WTC11 (cell line): ENCODE measurements at regions not wholly inside any gene's neighbourhood (a gene's known extent, or its start where the extent isn't known, plus 50 kb on each side); places are given as distances from the start of the nearest gene placed in this dataset.

Source experiments
- ATAC-seq: fragments of 200-7000 bp; cut with Tn5 transposase; 2 replicates; pipeline ENCODE4 v1.10.0; 2021; ENCODE audit warnings: mild to moderate bottlenecking, moderate library complexity
- CTCF ChIA-PET: fragments of 300-600 bp; sonication (Branson Sonifier 250); formaldehyde crosslinking; loops from one replicate; lab custom pipeline; 2021; ENCODE audit warnings: antibody characterized with exemption; lab: Charles Lee
- POLR2A ChIA-PET: fragments of 350-600 bp; sonication (Branson Sonifier 250); formaldehyde crosslinking; loops from one replicate; lab custom pipeline; 2021; ENCODE audit warnings: antibody characterized with exemption; lab: Charles Lee
- DNase-seq: peaks from one replicate; pipeline ENCODE4 v3.0.0; 2021; ENCODE audit warnings: low spot score
- H3K27ac Mint-ChIP-seq: 2 replicates; pipeline ENCODE4 v1.8.0; 2021; ENCODE audit warnings: mixed read lengths
- H3K27me3 Mint-ChIP-seq: 2 replicates; pipeline ENCODE4 v1.8.0; 2021; ENCODE audit warnings: low read depth, mild to moderate bottlenecking, moderate library complexity, mixed read lengths
- H3K36me3 Mint-ChIP-seq: 2 replicates; pipeline ENCODE4 v1.8.0; 2021; ENCODE audit warnings: mixed read lengths
- H3K4me1 Mint-ChIP-seq: 2 replicates; pipeline ENCODE4 v1.8.0; 2022; ENCODE audit warnings: mixed read lengths
- H3K4me3 Mint-ChIP-seq: 2 replicates; pipeline ENCODE4 v1.8.0; 2021; ENCODE audit warnings: mild to moderate bottlenecking, moderate library complexity, mixed read lengths
- H3K9me3 Mint-ChIP-seq: 2 replicates; pipeline ENCODE4 v1.8.0; 2021; ENCODE audit warnings: mixed read lengths
- ATF3 ChIP-seq: sonication (generic); formaldehyde crosslinking; conservative IDR thresholded peaks from 2 replicates; pipeline ENCODE4 v1.8.1; 2022; ENCODE audit warnings: mild to moderate bottlenecking, missing genetic modification reagents
- CDX4 ChIP-seq: fragments of 250-450 bp; sonication (Bioruptor Pico); IDR thresholded peaks from 2 replicates; pipeline ENCODE4 v1.9.0; 2021; ENCODE audit warnings: moderate library complexity, mild to moderate bottlenecking, inconsistent platforms, borderline replicate concordance
- CREM ChIP-seq: sonication (generic); formaldehyde crosslinking; IDR thresholded peaks from 2 replicates; pipeline ENCODE4 v1.8.1; 2022; ENCODE audit warnings: mild to moderate bottlenecking, missing genetic modification reagents, moderate library complexity
- ELF4 ChIP-seq: sonication (generic); formaldehyde crosslinking; IDR thresholded peaks from 2 replicates; pipeline ENCODE4 v1.8.1; 2022; ENCODE audit warnings: low read depth, mild to moderate bottlenecking, moderate library complexity, missing genetic modification reagents
- EMX1 ChIP-seq: fragments of 250-450 bp; sonication (Bioruptor Pico); IDR thresholded peaks from 2 replicates; pipeline ENCODE4 v1.8.0; 2021; ENCODE audit warnings: mild to moderate bottlenecking
- ESRRA ChIP-seq: sonication (generic); formaldehyde crosslinking; IDR thresholded peaks from 2 replicates; pipeline ENCODE4 v1.8.1; 2022; ENCODE audit warnings: mild to moderate bottlenecking, missing genetic modification reagents, borderline replicate concordance
- ETV6 ChIP-seq: sonication (generic); formaldehyde crosslinking; IDR thresholded peaks from 2 replicates; pipeline ENCODE4 v1.8.1; 2022; ENCODE audit warnings: mild to moderate bottlenecking, missing genetic modification reagents
- FOXP1 ChIP-seq: sonication (generic); formaldehyde crosslinking; IDR thresholded peaks from 2 replicates; pipeline ENCODE4 v1.8.0; 2022; ENCODE audit warnings: missing genetic modification reagents, mild to moderate bottlenecking, moderate library complexity, borderline replicate concordance
- GABPB1 ChIP-seq: sonication (generic); formaldehyde crosslinking; IDR thresholded peaks from 2 replicates; pipeline ENCODE4 v1.8.1; 2023; ENCODE audit warnings: mild to moderate bottlenecking, missing genetic modification reagents
- HMGA2 ChIP-seq: fragments of 250-450 bp; sonication (Bioruptor Pico); IDR thresholded peaks from 2 replicates; pipeline ENCODE4 v1.4.0; 2021; ENCODE audit warnings: mild to moderate bottlenecking, moderate library complexity
- IRF2 ChIP-seq: sonication (generic); formaldehyde crosslinking; IDR thresholded peaks from 2 replicates; pipeline ENCODE4 v1.8.0; 2022; ENCODE audit warnings: low read depth, missing genetic modification reagents, borderline replicate concordance
- MXD4 ChIP-seq: fragments of 250-450 bp; sonication (Bioruptor Pico); IDR thresholded peaks from 2 replicates; pipeline ENCODE4 v1.8.0; 2021; ENCODE audit warnings: mild to moderate bottlenecking, moderate library complexity, borderline replicate concordance
- MYBL2 ChIP-seq: sonication (generic); formaldehyde crosslinking; IDR thresholded peaks from 2 replicates; pipeline ENCODE4 v1.8.1; 2023; ENCODE audit warnings: mild to moderate bottlenecking, moderate library complexity, missing genetic modification reagents
- OVOL2 ChIP-seq: fragments of 250-450 bp; sonication (Bioruptor Pico); IDR thresholded peaks from 2 replicates; pipeline ENCODE4 v1.9.0; 2021; ENCODE audit warnings: mild to moderate bottlenecking, borderline replicate concordance
- SMAD4 ChIP-seq: sonication (generic); formaldehyde crosslinking; IDR thresholded peaks from 2 replicates; pipeline ENCODE4 v1.8.0; 2022; ENCODE audit warnings: mild to moderate bottlenecking, missing genetic modification reagents
- TEAD4 ChIP-seq: sonication (generic); formaldehyde crosslinking; IDR thresholded peaks from 2 replicates; pipeline ENCODE4 v1.8.0; 2022; ENCODE audit warnings: mild to moderate bottlenecking, missing genetic modification reagents
- ZBTB21 ChIP-seq: sonication (generic); formaldehyde crosslinking; IDR thresholded peaks from 2 replicates; pipeline ENCODE4 v1.8.1; 2023; ENCODE audit warnings: mild to moderate bottlenecking, missing genetic modification reagents, borderline replicate concordance
- ZNF138 ChIP-seq: sonication (generic); formaldehyde crosslinking; conservative IDR thresholded peaks from 2 replicates; pipeline ENCODE4 v1.8.1; 2022; ENCODE audit warnings: mild to moderate bottlenecking, moderate library complexity, missing genetic modification reagents
- ZNF219 ChIP-seq: sonication (generic); formaldehyde crosslinking; IDR thresholded peaks from 2 replicates; pipeline ENCODE4 v1.8.0; 2023; ENCODE audit warnings: missing genetic modification reagents, mild to moderate bottlenecking, borderline replicate concordance
- ZNF232 ChIP-seq: sonication (generic); formaldehyde crosslinking; IDR thresholded peaks from 2 replicates; pipeline ENCODE4 v1.8.0; 2022; ENCODE audit warnings: mild to moderate bottlenecking, missing genetic modification reagents
- ZNF416 ChIP-seq: fragments of 250-450 bp; sonication (Bioruptor Pico); IDR thresholded peaks from 2 replicates; pipeline ENCODE4 v1.9.0; 2021; ENCODE audit warnings: mild to moderate bottlenecking, inconsistent platforms
- ZNF423 ChIP-seq: fragments of 250-450 bp; sonication (Bioruptor Pico); IDR thresholded peaks from 2 replicates; pipeline ENCODE4 v2.1.2; 2022; ENCODE audit warnings: mild to moderate bottlenecking, moderate library complexity
- ZNF425 ChIP-seq: fragments of 250-450 bp; sonication (Bioruptor Pico); conservative IDR thresholded peaks from 2 replicates; pipeline ENCODE4 v1.9.0; 2021; ENCODE audit warnings: mild to moderate bottlenecking
- ZNF532 ChIP-seq: fragments of 250-450 bp; sonication (Bioruptor Pico); IDR thresholded peaks from 2 replicates; pipeline ENCODE4 v1.9.0; 2021; ENCODE audit warnings: mild to moderate bottlenecking, borderline replicate concordance
- TF ChIP-seq, protein P1 (sequence below): sonication (generic); formaldehyde crosslinking; IDR thresholded peaks from 2 replicates; pipeline ENCODE4 v1.8.0; 2022; ENCODE audit warnings: missing genetic modification reagents

- no peak overlapping the region for H3K27ac Mint-ChIP-seq
- no peak for DNase-seq
- H3K27me3 Mint-ChIP-seq = peaks cover 10% of the 10 kb centered on the region
- POLR2A ChIA-PET = no interaction called here
- TF ChIP-seq ATF3 (CRISPR knock-in tag) (no peak), ZBTB21 (no peak), EMX1 (no peak), ESRRA (no peak), ETV6 (CRISPR knock-in tag) (no peak), HMGA2 (no peak), IRF2 (CRISPR knock-in tag) (no peak), ZNF232 (CRISPR knock-in tag) (no peak), OVOL2 (CRISPR knock-in tag) (no peak), MYBL2 (CRISPR knock-in tag) (no peak), ZNF532 (CRISPR knock-in tag) (no peak), ZNF219 (CRISPR knock-in tag) (no peak), ZNF416 (CRISPR knock-in tag) (no peak), MXD4 (CRISPR knock-in tag) (no peak), FOXP1 (CRISPR knock-in tag) (no peak), ZNF138 (CRISPR knock-in tag) (no peak), CREM (no peak)
- TF ChIP-seq, all 79 proteins: peak for 0
- H3K36me3 Mint-ChIP-seq = no peaks in the 10 kb centered on the region
- no peak overlapping the region for H3K4me3 Mint-ChIP-seq
- CTCF ChIA-PET = no interaction called here
- no peaks in the 10 kb centered on the region for H3K9me3 Mint-ChIP-seq
- peaks cover 4% of the 10 kb centered on the region for H3K4me1 Mint-ChIP-seq
- ATAC-seq = no peak
Measured at GRCh38 chr18:73827801-73828200, 319.8 kb downstream of the FBXO15 start.

GRCh38 chr18:73826098-73826497 lies 321.5 kb downstream of the FBXO15 start:
- DNase-seq (no peak), ATAC-seq (no peak)
- ChIA-PET POLR2A (no interaction called here), CTCF (no interaction called here)
- H3K4me3 Mint-ChIP-seq = no peak overlapping the region
- peaks cover 4% of the 10 kb centered on the region for H3K4me1 Mint-ChIP-seq
- H3K9me3 Mint-ChIP-seq = 0 out of 2 replicates have a peak, but pooled peaks cover 4% of the 10 kb centered on the region
- H3K36me3 Mint-ChIP-seq = no peaks in the 10 kb centered on the region
- no peak overlapping the region for H3K27ac Mint-ChIP-seq
- H3K27me3 Mint-ChIP-seq = peaks cover 10% of the 10 kb centered on the region
- TF ChIP-seq ESRRA (no peak), TEAD4 (CRISPR knock-in tag) (no peak), ZNF423 (no peak), GABPB1 (CRISPR knock-in tag) (no peak), ELF4 (CRISPR knock-in tag) (no peak), IRF2 (CRISPR knock-in tag) (no peak), ZNF425 (CRISPR knock-in tag) (no peak), SMAD4 (CRISPR knock-in tag) (no peak), CREM (no peak), CDX4 (no peak)
- TF ChIP-seq, protein P1, sequence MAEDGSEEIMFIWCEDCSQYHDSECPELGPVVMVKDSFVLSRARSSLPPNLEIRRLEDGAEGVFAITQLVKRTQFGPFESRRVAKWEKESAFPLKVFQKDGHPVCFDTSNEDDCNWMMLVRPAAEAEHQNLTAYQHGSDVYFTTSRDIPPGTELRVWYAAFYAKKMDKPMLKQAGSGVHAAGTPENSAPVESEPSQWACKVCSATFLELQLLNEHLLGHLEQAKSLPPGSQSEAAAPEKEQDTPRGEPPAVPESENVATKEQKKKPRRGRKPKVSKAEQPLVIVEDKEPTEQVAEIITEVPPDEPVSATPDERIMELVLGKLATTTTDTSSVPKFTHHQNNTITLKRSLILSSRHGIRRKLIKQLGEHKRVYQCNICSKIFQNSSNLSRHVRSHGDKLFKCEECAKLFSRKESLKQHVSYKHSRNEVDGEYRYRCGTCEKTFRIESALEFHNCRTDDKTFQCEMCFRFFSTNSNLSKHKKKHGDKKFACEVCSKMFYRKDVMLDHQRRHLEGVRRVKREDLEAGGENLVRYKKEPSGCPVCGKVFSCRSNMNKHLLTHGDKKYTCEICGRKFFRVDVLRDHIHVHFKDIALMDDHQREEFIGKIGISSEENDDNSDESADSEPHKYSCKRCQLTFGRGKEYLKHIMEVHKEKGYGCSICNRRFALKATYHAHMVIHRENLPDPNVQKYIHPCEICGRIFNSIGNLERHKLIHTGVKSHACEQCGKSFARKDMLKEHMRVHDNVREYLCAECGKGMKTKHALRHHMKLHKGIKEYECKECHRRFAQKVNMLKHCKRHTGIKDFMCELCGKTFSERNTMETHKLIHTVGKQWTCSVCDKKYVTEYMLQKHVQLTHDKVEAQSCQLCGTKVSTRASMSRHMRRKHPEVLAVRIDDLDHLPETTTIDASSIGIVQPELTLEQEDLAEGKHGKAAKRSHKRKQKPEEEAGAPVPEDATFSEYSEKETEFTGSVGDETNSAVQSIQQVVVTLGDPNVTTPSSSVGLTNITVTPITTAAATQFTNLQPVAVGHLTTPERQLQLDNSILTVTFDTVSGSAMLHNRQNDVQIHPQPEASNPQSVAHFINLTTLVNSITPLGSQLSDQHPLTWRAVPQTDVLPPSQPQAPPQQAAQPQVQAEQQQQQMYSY (CRISPR knock-in tag) = no peak
